ENCODE measurements at regions not wholly inside any gene's neighbourhood (a gene's known extent, or its start where the extent isn't known, plus 50 kb on each side); places are given as distances from the start of the nearest gene placed in this dataset.

- no peak for DNase-seq
- Histone ChIP-seq H3K4me3 (no peak overlapping the region), H3K27ac (no peak overlapping the region), H3K4me1 (no peaks in the 10 kb centered on the region), H3K27me3 (no peaks in the 10 kb centered on the region), H3K9me3 (no peaks in the 10 kb centered on the region), H3K36me3 (no peaks in the 10 kb centered on the region)
- intact Hi-C loops (cut with DNase I; ENCODE audit: low total_unique reads), result no loop called here
- TF ChIP-seq POLR2A (IDR thresholded peaks at IDR 0.05) (no peak), CTCF (IDR thresholded peaks at IDR 0.05) (no peak)
Measured at GRCh38 chr2:15714002-15714401, 122.3 kb downstream of the DDX1 start.

- H3K27me3 ChIP-seq, result no peaks in the 10 kb centered on the region
- H3K9me3 ChIP-seq, result no peaks in the 10 kb centered on the region
- H3K4me1 ChIP-seq, result no peaks in the 10 kb centered on the region
- intact Hi-C loops (cut with DNase I; ENCODE audit: low total_unique reads), result no loop called here
- no peak for DNase-seq
- TF ChIP-seq CTCF (IDR thresholded peaks at IDR 0.05) (no peak), POLR2A (IDR thresholded peaks at IDR 0.05) (no peak)
- H3K4me3 ChIP-seq, result no peak overlapping the region
- H3K36me3 ChIP-seq, result no peaks in the 10 kb centered on the region
- no peak overlapping the region for H3K27ac ChIP-seq
Measured at GRCh38 chr2:15714609-15715008, 122.9 kb downstream of the DDX1 start.

GRCh38 chr2:15715596-15715995, 123.9 kb downstream of the DDX1 start:
- intact Hi-C loops (cut with DNase I; ENCODE audit: low total_unique reads), result no loop called here
- no peaks in the 10 kb centered on the region for H3K9me3 ChIP-seq
- no peak for TF ChIP-seq CTCF (IDR thresholded peaks at IDR 0.05)
- TF ChIP-seq POLR2A (IDR thresholded peaks at IDR 0.05), result no peak
- no peaks in the 10 kb centered on the region for H3K27me3 ChIP-seq
- DNase-seq, result no peak
- no peaks in the 10 kb centered on the region for H3K36me3 ChIP-seq
- H3K4me3 ChIP-seq, result no peak overlapping the region
- H3K4me1 ChIP-seq, result no peaks in the 10 kb centered on the region
- no peak overlapping the region for H3K27ac ChIP-seq

GRCh38 chr2:15718103-15718943, 126.7 kb downstream of the DDX1 start:
- Histone ChIP-seq H3K27me3 (no peaks in the 10 kb centered on the region), H3K4me1 (no peaks in the 10 kb centered on the region), H3K9me3 (no peaks in the 10 kb centered on the region), H3K4me3 (no peak overlapping the region), H3K27ac (no peak overlapping the region), H3K36me3 (no peaks in the 10 kb centered on the region)
- TF ChIP-seq CTCF (IDR thresholded peaks at IDR 0.05), result no peak
- no peak for TF ChIP-seq POLR2A (IDR thresholded peaks at IDR 0.05)
- intact Hi-C loops (cut with DNase I; ENCODE audit: low total_unique reads), result no loop called here
- no peak for DNase-seq

- Histone ChIP-seq H3K27ac (no peak overlapping the region), H3K4me1 (no peaks in the 10 kb centered on the region), H3K4me3 (no peak overlapping the region), H3K36me3 (no peaks in the 10 kb centered on the region), H3K27me3 (no peaks in the 10 kb centered on the region), H3K9me3 (no peaks in the 10 kb centered on the region)
- no peak for DNase-seq
- intact Hi-C loops (cut with DNase I; ENCODE audit: low total_unique reads), result no loop called here
- TF ChIP-seq CTCF (IDR thresholded peaks at IDR 0.05), result no peak
- TF ChIP-seq POLR2A (IDR thresholded peaks at IDR 0.05), result no peak
Measured at GRCh38 chr2:15718944-15719323, 127.3 kb downstream of the DDX1 start.

Data from uterus (tissue), 3 donors.